WI38 (cell line): ENCODE measurements at regions not wholly inside any gene's neighbourhood (a gene's known extent, or its start where the extent isn't known, plus 50 kb on each side); places are given as distances from the start of the nearest gene placed in this dataset.

Source experiments
- H3K4me3 ChIP-seq: 2 replicates; pipeline ENCODE4 v1.5.1; 2011; ENCODE audit warnings: low read depth, mild to moderate bottlenecking, control low read depth, low read length
- CTCF ChIP-seq: IDR thresholded peaks from 2 replicates; pipeline ENCODE4 v1.5.1; 2012; ENCODE audit warnings: low read depth, mild to moderate bottlenecking, control low read depth, low read length

- H3K4me3 ChIP-seq: no peak overlapping the region
- TF ChIP-seq CTCF: no peak
Observed at GRCh38 chr6:2547355-2547754, 203.4 kb downstream of the MYLK4 start.

GRCh38 chr6:2546901-2547300 lies 203.8 kb downstream of the MYLK4 start:
- no peak for TF ChIP-seq CTCF
- no peak overlapping the region for H3K4me3 ChIP-seq

- no peak for TF ChIP-seq CTCF
- H3K4me3 ChIP-seq: no peak overlapping the region
Observed at GRCh38 chr6:2545383-2546038, 205.2 kb downstream of the MYLK4 start.

- no peak for TF ChIP-seq CTCF
- H3K4me3 ChIP-seq: no peak overlapping the region
Observed at GRCh38 chr6:2543321-2543720, 207.4 kb downstream of the MYLK4 start.

- no peak for TF ChIP-seq CTCF
- H3K4me3 ChIP-seq: no peak overlapping the region
Observed at GRCh38 chr6:2542858-2543218, 207.9 kb downstream of the MYLK4 start.

- TF ChIP-seq CTCF: no peak
- no peak overlapping the region for H3K4me3 ChIP-seq
Observed at GRCh38 chr6:2542101-2542857, 208.4 kb downstream of the MYLK4 start.

GRCh38 chr6:2536451-2536850 lies 214.3 kb downstream of the MYLK4 start:
- no peak for TF ChIP-seq CTCF
- H3K4me3 ChIP-seq: no peak overlapping the region
